Epithelial cell of esophagus (primary cell): ENCODE measurements at regions not wholly inside any gene's neighbourhood (a gene's known extent, or its start where the extent isn't known, plus 50 kb on each side); places are given as distances from the start of the nearest gene placed in this dataset.

ENCODE experiments used
- DNase-seq: peaks from one replicate; pipeline ENCODE4 v3.0.0; 2010; ENCODE audit warnings: low read depth
- H3K4me3 ChIP-seq: 2 replicates; pipeline ENCODE4 v1.5.1; 2011; ENCODE audit warnings: mild to moderate bottlenecking, low read length, control low read depth
- CTCF ChIP-seq: IDR thresholded peaks from 2 replicates; pipeline ENCODE4 v1.5.1; 2011; ENCODE audit warnings: low read depth, mild to moderate bottlenecking, low read length, control low read depth, inconsistent platforms; ENCODE audit not compliant: insufficient read depth; ENCODE audit errors: missing control alignments

- no peak for DNase-seq
- no peak overlapping the region for H3K4me3 ChIP-seq
- no peak for TF ChIP-seq CTCF
Measured at GRCh38 chr13:105035092-105035491, 1500.4 kb downstream of the EFNB2 start.

GRCh38 chr13:105033999-105034398 is 1501.5 kb downstream of the EFNB2 start:
- no peak overlapping the region for H3K4me3 ChIP-seq
- no peak for DNase-seq
- no peak for TF ChIP-seq CTCF

GRCh38 chr13:105031306-105031705 is 1504.2 kb downstream of the EFNB2 start:
- no peak for TF ChIP-seq CTCF
- no peak for DNase-seq
- H3K4me3 ChIP-seq, result no peak overlapping the region

- TF ChIP-seq CTCF, result no peak
- no peak for DNase-seq
- no peak overlapping the region for H3K4me3 ChIP-seq
Measured at GRCh38 chr13:105030851-105031250, 1504.6 kb downstream of the EFNB2 start.

- TF ChIP-seq CTCF, result no peak
- H3K4me3 ChIP-seq, result no peak overlapping the region
- no peak for DNase-seq
Measured at GRCh38 chr13:105019073-105019472, 1516.4 kb downstream of the EFNB2 start.

- no peak for DNase-seq
- TF ChIP-seq CTCF, result no peak
- H3K4me3 ChIP-seq, result no peak overlapping the region
Measured at GRCh38 chr13:105016266-105016665, 1519.2 kb downstream of the EFNB2 start.

- DNase-seq, result no peak
- no peak for TF ChIP-seq CTCF
- H3K4me3 ChIP-seq, result no peak overlapping the region
Measured at GRCh38 chr13:105008604-105009003, 1526.9 kb downstream of the EFNB2 start.
